ENCODE measurements at regions not wholly inside any gene's neighbourhood (a gene's known extent, or its start where the extent isn't known, plus 50 kb on each side); places are given as distances from the start of the nearest gene placed in this dataset.

DNA sequence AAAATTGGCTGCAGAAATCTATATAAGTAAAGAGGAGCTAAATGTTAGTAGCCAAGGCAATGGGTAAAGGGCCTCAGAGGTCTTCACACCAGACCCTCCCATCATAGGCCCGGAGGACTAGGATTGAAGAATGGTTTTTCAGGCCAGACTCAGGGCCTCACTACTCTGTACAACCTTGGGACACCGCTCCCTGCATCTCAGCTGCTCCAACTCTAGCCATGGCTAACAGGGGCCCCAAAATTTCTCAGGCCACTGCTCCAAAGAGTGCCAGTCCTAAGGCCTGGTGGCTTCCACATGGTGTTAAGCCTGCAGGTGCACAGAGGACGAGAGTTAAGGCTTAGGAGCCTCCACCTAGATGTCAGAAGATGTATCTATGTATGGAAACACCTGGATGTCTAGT, 155.5 kb upstream of the MGAT4C start:
- H3K79me2 ChIP-seq (ENCODE audit: insufficient read depth, low read length) = no peaks in the 10 kb centered on the region
- WGBS (ENCODE audit: insufficient coverage) = 60% methylated on average over 3 of the region's 3 CpGs
- TF ChIP-seq CTCF (IDR thresholded peaks at IDR 0.05) = no peak
- Mint-ChIP-seq H3K27me3 (ENCODE audit: low read depth in 3 of 3) (peaks cover 0 to 1% (median 0%) of the 10 kb centered on the region in 3 donors), H3K4me3 (no peak overlapping the region), H3K36me3 (no peaks in the 10 kb centered on the region), H3K4me1 (no peaks in the 10 kb centered on the region), H3K27ac (no peak overlapping the region), H3K9me3 (peaks cover 0 to 19% (median 6%) of the 10 kb centered on the region in 7 donors)
- no peak overlapping the region for H3K4me2 ChIP-seq (replicated peaks; ENCODE audit: extremely low read depth, low read length, poor library complexity, severe bottlenecking)
- no peak overlapping the region for H2AFZ ChIP-seq (ENCODE audit: insufficient read depth, low read depth, low read length, poor library complexity, severe bottlenecking)
- H4K20me1 ChIP-seq (ENCODE audit: insufficient read depth, low read length) = no peaks in the 10 kb centered on the region
- H3K27ac ChIP-seq (ENCODE audit: low read depth in 1 of 2, low read length in 2 of 2) = no peak overlapping the region
- no peaks in the 10 kb centered on the region for H3K4me1 ChIP-seq (ENCODE audit: control insufficient read depth in 1 of 2, insufficient read depth in 2 of 2, low read length in 2 of 2)
- no peaks in the 10 kb centered on the region for H3K36me3 ChIP-seq (replicated peaks in 1 of 2; ENCODE audit: control insufficient read depth in 1 of 2, insufficient read depth in 2 of 2, low read length in 2 of 2)
- no peaks in the 10 kb centered on the region for H3K27me3 ChIP-seq (ENCODE audit: control insufficient read depth in 2 of 2, insufficient read depth in 2 of 2, low read length in 2 of 2)
- DNase-seq = no peak
- H3K4me3 ChIP-seq (replicated peaks in 1 of 3; ENCODE audit: low read depth in 2 of 3, low read length in 3 of 3) = no peak overlapping the region
- no peak overlapping the region for H3K9ac ChIP-seq (ENCODE audit: insufficient read depth, low read length, poor library complexity, severe bottlenecking)
- intact Hi-C loops (cut with micrococcal nuclease) = no loop called here
- H3K9me3 ChIP-seq (replicated peaks in 1 of 2; ENCODE audit: control insufficient read depth in 1 of 2, insufficient read depth in 1 of 2, low read length in 2 of 2) = peaks cover 16 to 28% of the 10 kb centered on the region in 2 donors

- Mint-ChIP-seq H3K4me3 (no peak overlapping the region), H3K27ac (no peak overlapping the region)
These were observed 151.5 kb upstream of the MGAT4C start for GRCh38 chr12:86407620-86408208.

More at GRCh38 chr12:86407620-86408208, 151.5 kb upstream of the MGAT4C start:
- intact Hi-C loops (cut with micrococcal nuclease) = no loop called here
- peaks cover 0 to 19% (median 7%) of the 10 kb centered on the region in 7 donors for H3K9me3 Mint-ChIP-seq
- no peaks in the 10 kb centered on the region for H3K27me3 ChIP-seq (ENCODE audit: control insufficient read depth in 2 of 2, insufficient read depth in 2 of 2, low read length in 2 of 2)
- H3K36me3 Mint-ChIP-seq = no peaks in the 10 kb centered on the region
- H3K4me1 ChIP-seq (ENCODE audit: control insufficient read depth in 1 of 2, insufficient read depth in 2 of 2, low read length in 2 of 2) = no peaks in the 10 kb centered on the region
- no peak for TF ChIP-seq CTCF (IDR thresholded peaks at IDR 0.05)
- no peaks in the 10 kb centered on the region for H3K79me2 ChIP-seq (ENCODE audit: insufficient read depth, low read length)
- H3K9ac ChIP-seq (ENCODE audit: insufficient read depth, low read length, poor library complexity, severe bottlenecking) = no peak overlapping the region
- no peaks in the 10 kb centered on the region for H4K20me1 ChIP-seq (ENCODE audit: insufficient read depth, low read length)
- H3K4me2 ChIP-seq (replicated peaks; ENCODE audit: extremely low read depth, low read length, poor library complexity, severe bottlenecking) = no peak overlapping the region
- no peak overlapping the region for H3K27ac ChIP-seq (ENCODE audit: low read depth in 1 of 2, low read length in 2 of 2)
- DNase-seq = no peak
- H3K27me3 Mint-ChIP-seq (ENCODE audit: low read depth in 3 of 3) = no peaks in the 10 kb centered on the region
- no CpG with 5 or more reads among the region's 5 CpGs for WGBS (ENCODE audit: insufficient coverage)
- H2AFZ ChIP-seq (ENCODE audit: insufficient read depth, low read depth, low read length, poor library complexity, severe bottlenecking) = no peak overlapping the region
- H3K4me1 Mint-ChIP-seq = no peaks in the 10 kb centered on the region
- peaks cover 16 to 28% of the 10 kb centered on the region in 2 donors for H3K9me3 ChIP-seq (replicated peaks in 1 of 2; ENCODE audit: control insufficient read depth in 1 of 2, insufficient read depth in 1 of 2, low read length in 2 of 2)
- H3K36me3 ChIP-seq (replicated peaks in 1 of 2; ENCODE audit: control insufficient read depth in 1 of 2, insufficient read depth in 2 of 2, low read length in 2 of 2) = no peaks in the 10 kb centered on the region
- no peak overlapping the region for H3K4me3 ChIP-seq (replicated peaks in 1 of 3; ENCODE audit: low read depth in 2 of 3, low read length in 3 of 3)

All from CD14-positive monocyte (primary cell).